Epithelial cell of esophagus (primary cell): ENCODE measurements at regions not wholly inside any gene's neighbourhood (a gene's known extent, or its start where the extent isn't known, plus 50 kb on each side); places are given as distances from the start of the nearest gene placed in this dataset.

Experiments
- DNase-seq: peaks from one replicate; pipeline ENCODE4 v3.0.0; 2010; ENCODE audit warnings: low read depth
- H3K4me3 ChIP-seq: 2 replicates; pipeline ENCODE4 v1.5.1; 2011; ENCODE audit warnings: mild to moderate bottlenecking, low read length, control low read depth
- TF ChIP-seq, protein P1 (sequence below): IDR thresholded peaks from 2 replicates; pipeline ENCODE4 v1.5.1; 2011; ENCODE audit warnings: low read depth, mild to moderate bottlenecking, low read length, control low read depth, inconsistent platforms; ENCODE audit not compliant: insufficient read depth; ENCODE audit errors: missing control alignments

GRCh38 chr7:42699380-42700178, 212.3 kb downstream of the C7orf25 start:
- TF ChIP-seq, protein P1, sequence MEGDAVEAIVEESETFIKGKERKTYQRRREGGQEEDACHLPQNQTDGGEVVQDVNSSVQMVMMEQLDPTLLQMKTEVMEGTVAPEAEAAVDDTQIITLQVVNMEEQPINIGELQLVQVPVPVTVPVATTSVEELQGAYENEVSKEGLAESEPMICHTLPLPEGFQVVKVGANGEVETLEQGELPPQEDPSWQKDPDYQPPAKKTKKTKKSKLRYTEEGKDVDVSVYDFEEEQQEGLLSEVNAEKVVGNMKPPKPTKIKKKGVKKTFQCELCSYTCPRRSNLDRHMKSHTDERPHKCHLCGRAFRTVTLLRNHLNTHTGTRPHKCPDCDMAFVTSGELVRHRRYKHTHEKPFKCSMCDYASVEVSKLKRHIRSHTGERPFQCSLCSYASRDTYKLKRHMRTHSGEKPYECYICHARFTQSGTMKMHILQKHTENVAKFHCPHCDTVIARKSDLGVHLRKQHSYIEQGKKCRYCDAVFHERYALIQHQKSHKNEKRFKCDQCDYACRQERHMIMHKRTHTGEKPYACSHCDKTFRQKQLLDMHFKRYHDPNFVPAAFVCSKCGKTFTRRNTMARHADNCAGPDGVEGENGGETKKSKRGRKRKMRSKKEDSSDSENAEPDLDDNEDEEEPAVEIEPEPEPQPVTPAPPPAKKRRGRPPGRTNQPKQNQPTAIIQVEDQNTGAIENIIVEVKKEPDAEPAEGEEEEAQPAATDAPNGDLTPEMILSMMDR, result no peak
- no peak overlapping the region for H3K4me3 ChIP-seq
- no peak for DNase-seq

GRCh38 chr7:42698600-42699374, 213.1 kb downstream of the C7orf25 start:
- no peak overlapping the region for H3K4me3 ChIP-seq
- DNase-seq, result no peak
- TF ChIP-seq, protein P1, result no peak

GRCh38 chr7:42694894-42695507, 216.9 kb downstream of the C7orf25 start:
- no peak overlapping the region for H3K4me3 ChIP-seq
- peak; percentile 19 for DNase-seq
- TF ChIP-seq, protein P1, result no peak

DNA sequence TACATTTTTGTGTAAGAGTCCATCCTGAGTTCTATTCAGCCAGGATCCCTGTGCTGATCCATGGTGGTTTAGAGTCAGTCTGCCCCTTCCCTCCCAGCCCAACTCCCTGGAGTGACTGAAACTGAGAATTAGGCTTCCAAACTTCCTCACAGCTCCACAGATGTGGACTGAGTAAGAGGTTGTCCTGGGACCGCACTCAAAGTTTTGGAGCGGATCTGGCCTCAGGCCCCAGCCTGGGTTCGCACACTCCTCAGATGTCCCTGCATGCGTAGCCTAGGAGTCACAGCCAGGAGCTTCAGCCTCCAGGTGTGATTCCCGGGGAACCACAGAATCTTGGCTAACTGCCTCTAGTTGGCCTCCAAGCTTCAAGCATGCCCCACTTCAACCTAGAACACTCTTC, 218.1 kb downstream of the C7orf25 start:
- DNase-seq, result no peak
- TF ChIP-seq, protein P1, result no peak
- no peak overlapping the region for H3K4me3 ChIP-seq

GRCh38 chr7:42692621-42693020, 219.2 kb downstream of the C7orf25 start:
- TF ChIP-seq, protein P1, result no peak
- H3K4me3 ChIP-seq, result no peak overlapping the region
- DNase-seq, result peak; percentile 22

GRCh38 chr7:42690794-42691639, 220.9 kb downstream of the C7orf25 start:
- TF ChIP-seq, protein P1, result peak; percentile 73
- DNase-seq, result peak; percentile 63
- H3K4me3 ChIP-seq, result no peak overlapping the region
